ENCODE measurements at regions not wholly inside any gene's neighbourhood (a gene's known extent, or its start where the extent isn't known, plus 50 kb on each side); places are given as distances from the start of the nearest gene placed in this dataset.

- DNase-seq = no peak
Observed at GRCh38 chr9:11928871-11929321, 764.3 kb upstream of the TYRP1 start.

DNA sequence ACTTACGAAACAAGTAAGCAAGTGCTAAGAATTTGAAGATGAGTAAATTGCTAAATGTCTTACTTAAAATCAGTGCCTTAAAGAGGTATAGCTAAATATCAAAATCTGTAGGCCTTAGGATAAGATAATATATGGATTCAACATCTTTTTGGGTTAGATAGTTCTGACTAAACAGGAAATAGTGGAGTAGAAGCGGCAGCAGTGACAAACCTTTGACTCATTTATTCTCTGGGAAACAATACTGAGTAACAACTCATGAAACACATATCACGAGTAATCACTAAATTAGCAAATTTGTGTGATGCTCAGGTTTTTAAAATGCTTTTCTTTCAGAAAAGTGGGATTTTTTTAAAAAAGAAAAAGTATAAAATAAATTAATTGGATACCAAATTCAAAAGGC is 762.1 kb upstream of the TYRP1 start:
- no peak for DNase-seq

GRCh38 chr9:11931751-11932150 is 761.4 kb upstream of the TYRP1 start:
- DNase-seq = no peak

DNA sequence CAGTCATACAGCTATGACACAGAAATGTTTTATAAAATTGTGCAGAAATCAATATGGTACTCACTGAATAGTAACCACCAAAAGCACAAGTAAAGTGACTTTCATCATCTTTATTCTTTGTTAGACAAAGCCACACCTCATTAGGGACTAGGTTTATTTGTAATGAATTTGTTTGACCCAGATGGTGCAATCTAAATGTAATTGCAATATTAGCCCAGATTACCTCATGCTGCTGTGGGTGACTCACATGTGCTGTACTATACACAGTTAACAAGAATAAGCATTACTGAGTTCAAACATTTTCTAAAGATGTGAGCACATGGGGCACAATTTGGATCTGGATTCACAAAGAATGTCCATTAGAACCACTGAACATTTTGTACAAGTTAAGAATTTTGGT is 759.3 kb upstream of the TYRP1 start:
- DNase-seq = no peak

- no peak for DNase-seq
Observed at GRCh38 chr9:11946531-11946930, 746.7 kb upstream of the TYRP1 start.

DNA sequence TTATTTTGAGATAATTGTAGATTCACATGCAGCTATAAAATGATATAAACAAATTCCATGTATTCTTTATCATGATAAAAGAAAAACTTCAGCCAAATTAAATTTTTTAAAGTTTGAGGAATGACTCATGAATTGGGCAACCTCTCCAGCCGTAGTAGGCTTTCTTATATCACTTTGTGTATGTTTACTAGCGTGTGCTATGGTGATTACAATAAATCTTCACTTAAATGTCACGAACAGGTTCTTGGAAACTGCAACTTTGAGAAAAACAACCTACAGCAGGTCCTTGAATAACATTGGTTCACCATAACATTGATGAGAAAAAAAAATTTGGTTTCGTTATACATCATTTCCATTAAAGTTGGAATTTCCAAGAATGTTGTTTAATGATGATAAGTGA is 730.9 kb upstream of the TYRP1 start:
- DNase-seq = no peak

DNA sequence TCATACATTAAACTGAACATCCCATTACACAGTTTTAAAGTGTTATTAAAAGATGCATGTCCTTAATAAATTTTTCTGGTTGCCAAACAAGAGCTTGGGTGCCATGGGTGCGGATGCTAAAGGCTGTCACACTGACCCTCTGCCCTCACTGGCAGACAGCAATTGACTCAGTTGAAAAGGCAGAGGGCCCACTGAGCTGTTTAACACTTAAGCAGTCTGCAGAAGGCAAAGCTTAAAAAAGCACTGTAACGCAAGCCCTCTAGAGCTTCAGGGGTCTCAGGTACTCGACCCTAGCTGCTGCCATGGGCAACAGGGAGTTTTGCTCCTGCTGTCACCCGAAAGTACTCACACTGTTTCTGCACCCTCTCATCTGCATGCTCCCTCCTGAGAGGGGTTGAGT is 726.4 kb upstream of the TYRP1 start:
- DNase-seq = no peak

DNA sequence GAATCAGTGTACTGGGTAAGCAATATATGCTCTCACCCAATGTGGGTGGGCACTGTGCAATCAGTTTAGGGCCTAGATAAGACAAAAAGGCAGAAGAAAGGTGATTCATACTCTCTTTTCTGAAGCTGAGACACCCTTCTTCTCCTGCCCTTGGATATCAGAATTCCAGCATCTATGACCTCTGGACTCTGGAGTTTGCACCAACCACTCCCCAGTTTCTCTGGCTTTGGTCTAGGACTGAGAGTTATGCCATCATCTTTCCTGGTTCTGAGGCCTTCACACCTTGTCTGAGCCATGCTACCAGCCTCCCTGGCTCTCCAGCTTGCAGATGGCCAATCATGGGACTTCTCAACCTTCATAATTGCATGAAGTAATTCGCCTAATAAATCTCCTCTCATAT is 724.6 kb upstream of the TYRP1 start:
- no peak for DNase-seq

- no peak for DNase-seq
Observed at GRCh38 chr9:11973011-11973410, 720.2 kb upstream of the TYRP1 start.

DNA sequence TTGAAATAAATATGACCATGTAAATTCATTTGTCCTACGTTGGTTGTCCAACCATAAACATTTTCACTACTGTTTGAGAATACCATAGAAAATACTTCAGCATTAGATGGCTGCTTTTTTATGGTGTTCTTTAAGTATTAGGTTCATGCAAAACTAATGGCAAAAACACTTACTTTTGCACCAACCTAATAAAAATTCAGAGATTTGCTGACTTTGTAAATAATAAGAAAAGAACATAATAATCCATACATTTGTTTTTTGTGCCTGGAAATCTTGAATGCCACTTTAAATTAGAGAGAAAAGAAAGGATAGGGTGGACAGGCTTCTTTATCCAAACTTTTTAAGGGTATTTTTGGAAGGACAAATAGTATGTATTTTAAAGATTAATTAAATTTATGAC is 719.7 kb upstream of the TYRP1 start:
- DNase-seq = no peak

DNA sequence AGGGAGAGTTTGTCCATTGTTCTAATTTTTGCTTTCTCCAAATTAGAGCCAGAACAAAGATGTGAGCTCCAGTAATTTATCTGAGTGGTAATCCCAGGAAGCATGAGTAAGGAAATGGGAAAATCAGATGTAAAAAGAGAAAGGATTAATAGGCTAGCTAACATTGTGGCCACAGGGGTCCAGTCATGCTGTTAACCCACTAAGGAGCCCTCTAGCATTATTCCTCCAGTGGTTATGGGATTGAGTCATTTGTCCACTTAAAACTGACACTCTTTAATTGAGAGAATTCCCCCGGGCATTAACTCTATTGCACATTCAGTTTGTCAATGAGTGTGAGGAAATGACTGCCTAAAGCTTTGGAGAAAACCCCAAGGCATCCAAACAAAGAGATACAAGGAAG is 700.3 kb upstream of the TYRP1 start:
- no peak for DNase-seq

DNA sequence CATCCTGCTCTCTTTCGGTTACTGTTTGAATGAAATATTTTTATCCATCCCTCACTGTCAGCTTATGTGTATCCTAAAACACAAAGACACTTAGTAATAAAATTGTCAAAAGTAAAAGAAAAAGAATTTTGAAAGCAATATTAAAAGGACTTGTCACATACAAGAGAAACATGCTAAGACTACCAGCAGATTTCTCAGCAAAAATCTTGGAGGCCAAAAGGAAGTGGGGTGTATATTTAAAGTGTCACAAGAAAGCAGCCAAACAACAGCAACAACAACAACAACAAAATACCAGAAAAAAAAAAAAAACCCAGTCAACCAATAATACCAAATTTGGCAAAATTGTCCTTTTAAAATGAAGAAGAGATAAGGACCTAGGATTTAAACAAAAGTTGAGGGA is 678.7 kb upstream of the TYRP1 start:
- DNase-seq = no peak

DNA sequence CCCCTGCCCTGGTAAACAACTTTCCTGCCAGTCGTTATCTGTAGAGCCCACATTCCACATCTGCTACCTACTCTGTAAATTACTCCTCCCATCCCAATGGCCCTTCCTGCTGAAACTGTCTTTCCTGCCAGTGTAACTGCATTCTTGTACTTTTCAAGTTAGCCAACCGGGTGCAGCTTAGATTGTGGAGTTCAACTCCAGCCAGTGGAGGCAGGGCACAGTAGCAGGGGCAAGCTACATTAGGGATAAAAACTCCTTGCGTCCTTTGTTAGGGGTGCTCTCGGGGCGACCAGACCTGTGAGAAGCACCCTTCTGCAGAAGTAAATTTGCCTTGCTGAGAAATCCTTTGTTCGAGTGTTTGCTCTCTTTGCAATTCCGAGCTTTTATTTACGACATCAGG is 639.0 kb upstream of the TYRP1 start:
- no peak for DNase-seq

GRCh38 chr9:12056874-12057273 is 636.3 kb upstream of the TYRP1 start:
- no peak for DNase-seq

- no peak for DNase-seq
Observed at GRCh38 chr9:12060067-12060466, 633.1 kb upstream of the TYRP1 start.

DNA sequence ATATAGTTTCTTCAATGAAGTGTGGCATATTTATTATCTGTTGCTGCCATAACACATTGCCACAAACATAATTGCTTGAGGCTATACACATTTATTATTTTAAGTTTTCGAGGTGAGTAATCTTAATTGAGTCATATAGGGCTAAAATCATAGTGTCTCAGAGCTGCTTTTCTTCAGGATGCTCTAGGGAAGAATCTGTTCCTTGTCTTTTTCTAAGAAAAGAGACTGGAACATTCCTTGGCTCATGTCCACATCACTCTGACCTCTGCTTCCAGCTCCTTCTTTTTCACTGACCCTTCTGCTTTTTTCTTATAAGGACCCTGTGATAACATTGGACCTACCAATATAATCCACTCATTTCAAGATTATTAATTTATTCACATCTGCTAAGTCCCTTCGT is 632.4 kb upstream of the TYRP1 start:
- DNase-seq = no peak

- no peak for DNase-seq
Observed at GRCh38 chr9:12065050-12065449, 628.1 kb upstream of the TYRP1 start.

- DNase-seq = no peak
Observed at GRCh38 chr9:12065686-12066085, 627.5 kb upstream of the TYRP1 start.

DNA sequence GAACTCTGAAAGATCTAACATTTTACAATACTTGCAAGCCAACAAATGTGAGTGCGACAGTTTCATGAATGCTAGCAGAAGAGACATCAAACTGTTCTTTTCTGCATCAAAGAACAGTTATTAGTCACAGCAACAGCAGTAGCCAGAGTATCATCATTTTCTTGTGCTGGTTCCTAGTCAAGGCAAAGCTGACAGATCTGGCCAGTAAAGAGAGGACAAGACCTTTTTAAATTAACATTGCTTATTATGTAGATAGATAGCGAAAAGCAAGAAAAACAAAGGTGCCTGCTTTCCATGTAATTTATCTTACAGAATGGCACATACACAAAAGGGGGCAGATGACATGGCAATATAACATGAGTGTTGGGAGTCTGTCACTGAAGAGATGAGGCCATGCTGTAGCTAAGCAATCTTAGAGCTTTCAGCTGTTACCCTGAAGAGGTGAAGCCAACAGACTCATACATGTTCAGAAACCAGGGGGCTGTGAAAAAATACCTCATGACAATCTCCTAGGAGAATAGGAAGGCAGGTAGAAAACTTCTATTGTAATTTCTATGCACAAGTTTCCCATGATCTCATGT is 626.6 kb upstream of the TYRP1 start:
- no peak for DNase-seq

GRCh38 chr9:12069366-12069765 is 623.8 kb upstream of the TYRP1 start:
- no peak for DNase-seq

- no peak for DNase-seq
Observed at GRCh38 chr9:12085399-12085798, 607.8 kb upstream of the TYRP1 start.

GRCh38 chr9:12091865-12092527 is 601.2 kb upstream of the TYRP1 start:
- DNase-seq = no peak

DNA sequence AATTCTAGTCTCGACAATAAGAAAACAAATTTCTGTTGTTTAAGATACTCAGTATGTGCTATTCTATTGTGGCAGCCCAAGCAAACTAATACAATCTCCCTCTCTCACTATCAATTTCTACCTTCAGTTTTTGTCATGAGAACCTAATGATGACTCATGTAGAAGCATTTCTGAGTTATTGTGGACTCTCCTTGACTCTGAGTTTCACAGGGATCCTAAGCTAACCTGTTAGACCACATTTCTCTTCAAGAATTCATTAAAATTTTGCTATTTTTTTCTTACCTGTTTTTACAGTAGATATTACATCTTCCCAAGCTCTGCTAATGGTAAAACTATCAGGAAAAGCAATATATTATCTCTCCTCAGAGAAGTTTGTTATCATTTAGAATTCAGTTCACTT is 599.1 kb upstream of the TYRP1 start:
- DNase-seq = no peak

- DNase-seq = no peak
Observed at GRCh38 chr9:12095931-12096330, 597.3 kb upstream of the TYRP1 start.
